A673 (cell line): ENCODE measurements at regions not wholly inside any gene's neighbourhood (a gene's known extent, or its start where the extent isn't known, plus 50 kb on each side); places are given as distances from the start of the nearest gene placed in this dataset.

Source experiments
- EZH2 ChIP-seq: fragments of 200-600 bp; sonication (generic); IDR thresholded peaks from 2 replicates; pipeline ENCODE4 v1.6.1; 2017; ENCODE audit warnings: borderline replicate concordance, low read depth, mild to moderate bottlenecking, mixed read lengths, antibody characterized with exemption, low read length; ENCODE audit not compliant: poor library complexity, severe bottlenecking
- TF ChIP-seq, protein P1 (sequence below): fragments of 300-800, 200-600 bp; sonication (generic); conservative IDR thresholded peaks from 2 replicates; pipeline ENCODE4 v1.5.1; 2017; ENCODE audit warnings: low read depth, mild to moderate bottlenecking, antibody characterized with exemption, low read length, moderate library complexity, mixed read lengths

DNA sequence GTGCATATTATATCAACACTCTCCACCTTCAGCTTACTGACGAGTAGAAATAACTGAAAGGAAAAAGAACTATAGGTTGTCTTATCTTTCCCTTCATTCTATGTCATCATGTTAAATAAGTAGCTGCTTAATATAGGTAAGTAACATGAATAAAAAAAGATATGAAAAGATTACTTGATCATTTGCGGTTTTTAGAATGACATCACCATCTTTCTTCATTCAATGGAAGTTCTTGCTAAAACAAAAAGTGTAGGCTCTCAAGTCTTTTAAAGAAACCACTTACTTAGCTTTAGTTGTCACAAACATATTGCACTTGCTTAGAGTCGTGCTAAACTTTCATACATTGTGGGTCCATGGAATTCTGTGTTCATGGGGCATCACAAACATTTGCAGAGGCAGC is 331.1 kb upstream of the DEPDC1 start:
- TF ChIP-seq, protein P1, sequence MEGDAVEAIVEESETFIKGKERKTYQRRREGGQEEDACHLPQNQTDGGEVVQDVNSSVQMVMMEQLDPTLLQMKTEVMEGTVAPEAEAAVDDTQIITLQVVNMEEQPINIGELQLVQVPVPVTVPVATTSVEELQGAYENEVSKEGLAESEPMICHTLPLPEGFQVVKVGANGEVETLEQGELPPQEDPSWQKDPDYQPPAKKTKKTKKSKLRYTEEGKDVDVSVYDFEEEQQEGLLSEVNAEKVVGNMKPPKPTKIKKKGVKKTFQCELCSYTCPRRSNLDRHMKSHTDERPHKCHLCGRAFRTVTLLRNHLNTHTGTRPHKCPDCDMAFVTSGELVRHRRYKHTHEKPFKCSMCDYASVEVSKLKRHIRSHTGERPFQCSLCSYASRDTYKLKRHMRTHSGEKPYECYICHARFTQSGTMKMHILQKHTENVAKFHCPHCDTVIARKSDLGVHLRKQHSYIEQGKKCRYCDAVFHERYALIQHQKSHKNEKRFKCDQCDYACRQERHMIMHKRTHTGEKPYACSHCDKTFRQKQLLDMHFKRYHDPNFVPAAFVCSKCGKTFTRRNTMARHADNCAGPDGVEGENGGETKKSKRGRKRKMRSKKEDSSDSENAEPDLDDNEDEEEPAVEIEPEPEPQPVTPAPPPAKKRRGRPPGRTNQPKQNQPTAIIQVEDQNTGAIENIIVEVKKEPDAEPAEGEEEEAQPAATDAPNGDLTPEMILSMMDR, result no peak
- TF ChIP-seq EZH2, result no peak
